HG02759 (cell line): ENCODE measurements at regions not wholly inside any gene's neighbourhood (a gene's known extent, or its start where the extent isn't known, plus 50 kb on each side); places are given as distances from the start of the nearest gene placed in this dataset.

ENCODE experiments used
- ATAC-seq: cut with Tn5 transposase; IDR thresholded peaks from one replicate; pipeline ENCODE4 v1.9.1; 2021; ENCODE audit warnings: mild to moderate bottlenecking, moderate library complexity; ENCODE audit not compliant: unreplicated experiment

- no peak for ATAC-seq
These were observed 137.7 kb upstream of the POM121L12 start for GRCh38 chr7:52897713-52898112.

- no peak for ATAC-seq
These were observed 138.1 kb upstream of the POM121L12 start for GRCh38 chr7:52897288-52897687.

- no peak for ATAC-seq
These were observed 158.2 kb upstream of the POM121L12 start for GRCh38 chr7:52877240-52877639.

GRCh38 chr7:52876402-52876801 lies 159.0 kb upstream of the POM121L12 start:
- no peak for ATAC-seq

- ATAC-seq = no peak
These were observed 171.8 kb upstream of the POM121L12 start for GRCh38 chr7:52863652-52864051.

GRCh38 chr7:52862321-52862720 lies 173.1 kb upstream of the POM121L12 start:
- no peak for ATAC-seq

GRCh38 chr7:52857367-52857766 lies 178.1 kb upstream of the POM121L12 start:
- no peak for ATAC-seq

- ATAC-seq = no peak
These were observed 180.8 kb upstream of the POM121L12 start for GRCh38 chr7:52854681-52855080.

- no peak for ATAC-seq
These were observed 183.9 kb upstream of the POM121L12 start for GRCh38 chr7:52851547-52851946.

- no peak for ATAC-seq
These were observed 192.0 kb upstream of the POM121L12 start for GRCh38 chr7:52843436-52843835.

- no peak for ATAC-seq
These were observed 193.1 kb upstream of the POM121L12 start for GRCh38 chr7:52842202-52842900.

GRCh38 chr7:52838981-52839411 lies 196.4 kb upstream of the POM121L12 start:
- ATAC-seq = no peak

GRCh38 chr7:52831321-52831720 lies 204.1 kb upstream of the POM121L12 start:
- ATAC-seq = no peak

GRCh38 chr7:52830801-52831200 lies 204.6 kb upstream of the POM121L12 start:
- no peak for ATAC-seq

- no peak for ATAC-seq
These were observed 208.7 kb upstream of the POM121L12 start for GRCh38 chr7:52826515-52827265.

- ATAC-seq = no peak
These were observed 209.8 kb upstream of the POM121L12 start for GRCh38 chr7:52825611-52826010.

GRCh38 chr7:52811537-52811936 lies 223.9 kb upstream of the POM121L12 start:
- ATAC-seq = no peak

- no peak for ATAC-seq
These were observed 235.6 kb upstream of the POM121L12 start for GRCh38 chr7:52799817-52800216.

- ATAC-seq = no peak
These were observed 237.6 kb upstream of the POM121L12 start for GRCh38 chr7:52797801-52798200.

- no peak for ATAC-seq
These were observed 240.8 kb upstream of the POM121L12 start for GRCh38 chr7:52794621-52795020.

GRCh38 chr7:52791176-52791700 lies 244.2 kb upstream of the POM121L12 start:
- no peak for ATAC-seq

GRCh38 chr7:52786174-52786573 lies 249.3 kb upstream of the POM121L12 start:
- ATAC-seq = no peak
